B cell (primary cell): ENCODE measurements at regions not wholly inside any gene's neighbourhood (a gene's known extent, or its start where the extent isn't known, plus 50 kb on each side); places are given as distances from the start of the nearest gene placed in this dataset.

Experiments used
- EZH2 ChIP-seq: IDR thresholded peaks from 2 replicates; pipeline ENCODE4 v1.6.1; 2012; ENCODE audit warnings: borderline replicate concordance, low read depth, mild to moderate bottlenecking, moderate library complexity, low read length; ENCODE audit not compliant: insufficient read depth, poor library complexity, severe bottlenecking
- TF ChIP-seq, protein P1 (sequence below): fragments of 200-600 bp; IDR thresholded peaks from one replicate; pipeline ENCODE4 v1.8.0; 2022; ENCODE audit warnings: antibody characterized with exemption, mild to moderate bottlenecking

DNA sequence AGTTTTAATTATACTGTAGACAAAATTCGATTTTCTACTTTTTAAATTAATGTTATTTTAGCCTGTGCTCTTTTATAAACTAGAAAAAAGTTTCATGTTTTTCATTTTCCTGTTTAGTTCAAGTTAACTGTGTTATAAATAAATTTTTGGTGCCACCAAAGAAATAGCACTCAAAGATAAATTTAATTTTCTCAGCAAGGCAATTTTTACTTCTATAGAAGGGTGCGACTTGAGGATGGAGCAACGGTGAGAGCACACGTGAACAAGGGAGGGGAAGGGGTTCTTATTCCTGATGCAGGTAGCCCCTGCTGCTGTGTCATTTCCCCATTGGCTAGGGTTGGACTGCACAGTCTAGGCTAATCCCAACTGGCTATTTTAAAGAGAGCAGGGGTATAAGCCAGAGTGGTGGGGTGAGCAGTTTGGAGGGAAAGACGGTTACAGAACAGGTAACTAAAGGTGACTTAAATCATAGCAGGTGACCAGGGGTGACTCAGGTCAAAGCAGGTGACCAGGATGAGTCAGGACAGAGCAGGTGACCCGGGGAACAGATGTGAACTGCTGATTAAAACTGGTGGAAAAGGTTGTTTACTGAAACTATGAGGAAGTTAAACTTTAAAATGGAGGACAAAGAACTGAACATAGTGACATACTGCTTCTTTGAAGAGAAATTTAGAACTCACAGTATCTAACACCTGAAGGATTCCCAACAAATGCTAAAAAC is 104.6 kb upstream of the GPBP1 start:
- TF ChIP-seq, protein P1, sequence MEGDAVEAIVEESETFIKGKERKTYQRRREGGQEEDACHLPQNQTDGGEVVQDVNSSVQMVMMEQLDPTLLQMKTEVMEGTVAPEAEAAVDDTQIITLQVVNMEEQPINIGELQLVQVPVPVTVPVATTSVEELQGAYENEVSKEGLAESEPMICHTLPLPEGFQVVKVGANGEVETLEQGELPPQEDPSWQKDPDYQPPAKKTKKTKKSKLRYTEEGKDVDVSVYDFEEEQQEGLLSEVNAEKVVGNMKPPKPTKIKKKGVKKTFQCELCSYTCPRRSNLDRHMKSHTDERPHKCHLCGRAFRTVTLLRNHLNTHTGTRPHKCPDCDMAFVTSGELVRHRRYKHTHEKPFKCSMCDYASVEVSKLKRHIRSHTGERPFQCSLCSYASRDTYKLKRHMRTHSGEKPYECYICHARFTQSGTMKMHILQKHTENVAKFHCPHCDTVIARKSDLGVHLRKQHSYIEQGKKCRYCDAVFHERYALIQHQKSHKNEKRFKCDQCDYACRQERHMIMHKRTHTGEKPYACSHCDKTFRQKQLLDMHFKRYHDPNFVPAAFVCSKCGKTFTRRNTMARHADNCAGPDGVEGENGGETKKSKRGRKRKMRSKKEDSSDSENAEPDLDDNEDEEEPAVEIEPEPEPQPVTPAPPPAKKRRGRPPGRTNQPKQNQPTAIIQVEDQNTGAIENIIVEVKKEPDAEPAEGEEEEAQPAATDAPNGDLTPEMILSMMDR = no peak
- no peak for TF ChIP-seq EZH2
